ENCODE measurements at regions not wholly inside any gene's neighbourhood (a gene's known extent, or its start where the extent isn't known, plus 50 kb on each side); places are given as distances from the start of the nearest gene placed in this dataset.

DNA sequence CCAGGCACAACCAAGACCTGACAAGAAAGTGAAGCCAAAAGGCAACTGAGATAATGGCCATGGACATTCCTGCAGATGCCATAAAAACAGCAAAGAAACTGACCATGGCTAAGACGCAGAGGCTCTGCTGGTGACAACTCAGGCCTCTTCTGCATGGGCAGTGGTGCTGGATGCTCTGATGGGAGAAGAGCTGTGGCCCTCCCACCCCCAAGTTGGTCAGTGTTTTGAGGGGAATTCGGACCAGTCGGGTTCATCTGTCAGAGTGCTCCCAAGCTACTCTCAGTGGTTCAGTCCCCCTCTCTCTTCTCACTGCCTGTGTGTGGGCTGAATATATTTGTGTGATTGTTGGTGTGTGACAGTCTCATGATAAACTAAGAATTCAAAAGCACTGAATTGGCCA lies 79.0 kb upstream of the GPR26 start:
- H3K23ac ChIP-seq (ENCODE audit: insufficient read length, low read depth, low read length), result no peak overlapping the region
- H3K79me1 ChIP-seq (ENCODE audit: insufficient read depth, low read depth, low read length, poor library complexity, severe bottlenecking), result no peaks in the 10 kb centered on the region
- no peak overlapping the region for H2BK120ac ChIP-seq (ENCODE audit: low read depth, low read length, poor library complexity, severe bottlenecking)
- no peaks in the 10 kb centered on the region; the same call in 1 of the 2 replicates for H3K4me1 ChIP-seq (ENCODE audit: insufficient read depth, low read length)
- H4K91ac ChIP-seq (ENCODE audit: insufficient read length, low read depth, low read length), result no peak overlapping the region
- peaks cover 16% of the 10 kb centered on the region for H3K27me3 Mint-ChIP-seq (ENCODE audit: low read depth)
- no peak overlapping the region for H2BK12ac ChIP-seq (ENCODE audit: insufficient read length, low read depth, low read length)
- H3K79me2 ChIP-seq (ENCODE audit: insufficient read depth, low read length), result no peaks in the 10 kb centered on the region
- DNase-seq, result peak; percentile 17
- no peaks in the 10 kb centered on the region; a peak in 2 of 7 replicates for H3K36me3 Mint-ChIP-seq (ENCODE audit: insufficient read depth in 1 of 3, low read depth in 3 of 3)
- H3K56ac ChIP-seq (ENCODE audit: insufficient read length, low read depth, low read length), result no peak overlapping the region
- no peak overlapping the region for H2AK5ac ChIP-seq (ENCODE audit: insufficient read length, low read length)
- H3K18ac ChIP-seq (ENCODE audit: insufficient read length, low read depth, low read length), result no peak overlapping the region
- TF ChIP-seq, protein P1, sequence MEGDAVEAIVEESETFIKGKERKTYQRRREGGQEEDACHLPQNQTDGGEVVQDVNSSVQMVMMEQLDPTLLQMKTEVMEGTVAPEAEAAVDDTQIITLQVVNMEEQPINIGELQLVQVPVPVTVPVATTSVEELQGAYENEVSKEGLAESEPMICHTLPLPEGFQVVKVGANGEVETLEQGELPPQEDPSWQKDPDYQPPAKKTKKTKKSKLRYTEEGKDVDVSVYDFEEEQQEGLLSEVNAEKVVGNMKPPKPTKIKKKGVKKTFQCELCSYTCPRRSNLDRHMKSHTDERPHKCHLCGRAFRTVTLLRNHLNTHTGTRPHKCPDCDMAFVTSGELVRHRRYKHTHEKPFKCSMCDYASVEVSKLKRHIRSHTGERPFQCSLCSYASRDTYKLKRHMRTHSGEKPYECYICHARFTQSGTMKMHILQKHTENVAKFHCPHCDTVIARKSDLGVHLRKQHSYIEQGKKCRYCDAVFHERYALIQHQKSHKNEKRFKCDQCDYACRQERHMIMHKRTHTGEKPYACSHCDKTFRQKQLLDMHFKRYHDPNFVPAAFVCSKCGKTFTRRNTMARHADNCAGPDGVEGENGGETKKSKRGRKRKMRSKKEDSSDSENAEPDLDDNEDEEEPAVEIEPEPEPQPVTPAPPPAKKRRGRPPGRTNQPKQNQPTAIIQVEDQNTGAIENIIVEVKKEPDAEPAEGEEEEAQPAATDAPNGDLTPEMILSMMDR (conservative IDR thresholded peaks at IDR 0.05), result no peak
- H3K9me3 Mint-ChIP-seq, result peaks cover 0 to 2% of the 10 kb centered on the region in 2 experiments; a peak in 1 of 5 replicates
- H3K4me2 ChIP-seq (ENCODE audit: insufficient read depth, insufficient read length, low read length), result no peak overlapping the region
- H3K14ac ChIP-seq (ENCODE audit: insufficient read depth, low read length), result no peak overlapping the region
- no peak overlapping the region for H4K5ac ChIP-seq (ENCODE audit: insufficient read length, low read depth, low read length)
- no peak overlapping the region for H3K27ac ChIP-seq (ENCODE audit: insufficient read length, low read depth, low read length)
- peaks cover 28 to 29% of the 10 kb centered on the region in 2 experiments for H3K4me1 Mint-ChIP-seq
- H2AFZ ChIP-seq (ENCODE audit: low read length), result no peak overlapping the region
- no peak overlapping the region for H3K9ac ChIP-seq (ENCODE audit: extremely low read depth, insufficient read length, low read length)
- H2BK15ac ChIP-seq (ENCODE audit: low read depth, low read length), result no peak overlapping the region
- no peak overlapping the region for H2BK20ac ChIP-seq (ENCODE audit: low read depth, low read length, poor library complexity, severe bottlenecking)
- no peak overlapping the region for H4K8ac ChIP-seq (replicated peaks; ENCODE audit: insufficient read length, low read depth, low read length)
- H3K27me3 ChIP-seq (ENCODE audit: insufficient read depth, low read length), result no peaks in the 10 kb centered on the region
- H3T11ph ChIP-seq (ENCODE audit: low read length), result no peak overlapping the region
- H3K9me3 ChIP-seq (ENCODE audit: control insufficient read depth, low read depth, low read length), result no peaks in the 10 kb centered on the region
- no peak overlapping the region for H3K4me3 Mint-ChIP-seq
- no peak overlapping the region for H3K4ac ChIP-seq (ENCODE audit: low read depth, low read length)
- no CpG with 5 or more reads among the region's 3 CpGs for WGBS (ENCODE audit: extremely low coverage, insufficient read length, low lambda C conversion rate)
- H3K27ac Mint-ChIP-seq, result no peak overlapping the region
- H2BK5ac ChIP-seq (ENCODE audit: insufficient read length, low read length), result no peak overlapping the region
- H4K20me1 ChIP-seq (ENCODE audit: control insufficient read depth, insufficient read depth, insufficient read length), result no peaks in the 10 kb centered on the region
- H3K23me2 ChIP-seq (ENCODE audit: insufficient read length, low read depth, low read length, poor library complexity, severe bottlenecking), result no peaks in the 10 kb centered on the region

Measured in H9 (cell line).